Activated CD4-positive, alpha-beta T cell treated with anti-CD3 and anti-CD28 coated beads, Interleukin-10, Interleukin-2, amounts not matched to agents 100 ng/mL and 50 ng/mL, durations not matched to agents 16 hours and 8 hours (primary cell): ENCODE measurements at regions not wholly inside any gene's neighbourhood (a gene's known extent, or its start where the extent isn't known, plus 50 kb on each side); places are given as distances from the start of the nearest gene placed in this dataset.
A peak's percentile ranks its signal among the peaks of the same experiment; 100 is the strongest.

Experiments
- DNase-seq: peaks from one replicate; pipeline ENCODE4 v3.0.0-alpha.2; 2020

DNA sequence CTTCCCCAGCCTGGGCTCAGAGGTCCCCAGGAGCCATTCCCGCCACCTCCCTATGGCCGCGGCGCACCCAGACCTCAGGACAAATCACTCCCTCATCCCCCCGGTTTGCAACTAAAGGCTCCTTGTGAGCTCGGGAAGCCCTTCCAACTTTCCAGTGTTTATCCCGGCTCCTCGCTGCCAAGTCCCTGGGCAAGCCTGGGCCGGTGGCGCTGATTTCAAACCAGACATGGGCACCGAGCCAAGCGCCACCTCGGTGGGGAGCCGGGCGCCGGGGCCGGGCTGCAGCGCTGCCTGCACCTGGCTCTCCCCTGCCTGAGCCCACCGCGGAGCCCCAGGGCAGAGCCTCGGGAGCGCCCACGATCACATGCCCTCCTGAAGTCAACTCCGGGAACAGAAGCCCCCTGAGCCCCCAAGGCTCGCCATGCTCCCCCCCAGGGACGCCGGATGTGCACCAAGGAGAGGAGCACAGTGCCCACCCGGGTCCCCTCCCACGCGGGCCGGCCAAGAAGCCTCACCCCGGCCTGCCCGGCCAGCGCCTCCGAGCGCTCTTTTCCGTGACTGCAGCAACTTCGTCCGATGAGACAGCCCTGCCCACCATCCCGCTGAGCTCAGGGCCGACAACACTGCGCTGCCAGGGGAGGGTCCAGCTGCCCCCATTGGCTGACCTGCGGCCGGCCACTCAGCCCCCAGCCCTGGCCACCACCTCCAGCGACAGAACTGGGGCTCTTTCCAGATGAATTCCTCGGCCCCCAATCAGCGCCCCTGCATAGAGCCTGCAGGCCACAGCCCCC, 50.0 kb downstream of the NCOR2 start:
- no peak for DNase-seq

DNA sequence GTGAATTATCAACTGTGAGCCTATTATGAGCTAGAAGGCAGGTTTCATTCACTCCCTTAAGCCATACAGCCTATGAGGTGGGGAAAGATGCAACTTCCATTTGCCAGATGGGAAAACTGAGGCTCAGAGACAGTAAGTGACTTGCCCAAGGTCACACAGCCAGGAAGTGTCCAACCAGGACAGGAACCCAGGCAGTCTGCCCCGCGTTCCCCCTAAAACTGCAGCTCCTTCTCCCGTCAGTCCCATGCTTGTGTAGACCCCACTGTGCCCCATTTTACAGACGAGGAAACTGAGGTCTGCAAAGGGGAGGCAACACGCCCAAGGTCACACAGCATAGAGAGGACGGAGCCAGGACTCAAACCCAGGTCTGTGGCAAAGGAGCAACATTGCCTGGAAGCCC, 50.6 kb downstream of the NCOR2 start:
- DNase-seq: no peak

DNA sequence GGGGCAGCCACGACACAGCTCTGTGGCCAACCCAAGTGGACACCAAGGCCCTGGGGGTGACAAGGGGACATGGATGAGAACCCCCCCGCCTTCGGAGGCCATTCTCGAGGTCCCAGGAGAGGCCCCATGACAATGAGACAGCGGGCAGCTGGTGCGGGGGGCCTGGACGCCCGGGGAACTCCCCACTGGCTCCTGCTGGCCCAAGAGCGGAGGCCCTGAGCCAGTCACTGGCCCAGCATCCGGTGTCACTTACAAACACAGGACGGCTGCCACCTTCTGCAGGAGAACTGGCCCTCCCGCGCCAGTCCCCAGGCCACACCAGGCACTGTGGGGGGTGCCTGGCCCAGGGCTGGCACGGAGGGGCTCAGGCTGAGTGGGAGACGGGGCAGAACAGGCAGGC, 51.4 kb downstream of the NCOR2 start:
- DNase-seq: no peak

DNA sequence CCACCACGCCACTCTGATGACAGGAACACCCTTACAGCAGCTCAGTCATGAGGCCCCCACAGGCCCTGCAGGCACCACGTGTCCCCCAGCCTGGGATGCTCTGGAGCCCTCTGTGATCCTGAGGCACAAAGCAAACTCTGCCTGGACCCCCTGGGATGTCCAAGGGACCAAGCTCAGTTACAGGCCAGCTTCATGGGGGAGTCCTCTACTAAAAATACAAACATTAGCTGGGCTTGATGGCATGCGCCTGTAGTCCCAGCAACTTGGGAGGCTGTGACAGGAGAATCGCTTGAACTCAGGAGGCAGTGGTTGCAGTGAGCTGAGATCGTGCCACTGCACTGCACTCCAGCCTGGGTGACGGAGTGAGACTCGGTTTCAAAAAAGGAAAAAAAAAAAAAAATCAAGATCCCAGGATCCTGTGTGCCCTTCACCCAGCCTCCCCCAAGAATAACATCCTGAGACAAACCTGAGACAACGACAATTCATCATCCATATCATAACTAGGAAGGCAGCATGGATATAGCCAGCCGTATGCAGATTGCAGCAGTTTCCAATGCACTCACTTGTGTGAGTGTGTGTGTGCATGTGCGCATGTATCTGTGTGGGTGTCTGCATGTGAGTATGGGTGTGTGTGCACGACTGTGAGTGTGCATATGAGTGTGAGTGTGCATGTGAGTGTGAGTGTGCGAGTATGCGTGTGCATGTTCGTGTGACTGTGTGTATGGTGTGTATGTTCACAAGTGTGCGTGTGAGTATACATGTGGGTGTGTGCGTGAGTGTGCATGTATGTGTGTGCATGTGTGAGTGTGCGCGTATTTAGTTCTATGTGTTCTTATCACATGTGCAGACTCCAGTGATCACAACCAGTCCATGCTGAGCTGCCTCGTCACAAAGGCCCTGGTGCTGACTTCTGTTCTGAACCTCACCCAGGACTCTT, 52.1 kb downstream of the NCOR2 start:
- DNase-seq: no peak

DNA sequence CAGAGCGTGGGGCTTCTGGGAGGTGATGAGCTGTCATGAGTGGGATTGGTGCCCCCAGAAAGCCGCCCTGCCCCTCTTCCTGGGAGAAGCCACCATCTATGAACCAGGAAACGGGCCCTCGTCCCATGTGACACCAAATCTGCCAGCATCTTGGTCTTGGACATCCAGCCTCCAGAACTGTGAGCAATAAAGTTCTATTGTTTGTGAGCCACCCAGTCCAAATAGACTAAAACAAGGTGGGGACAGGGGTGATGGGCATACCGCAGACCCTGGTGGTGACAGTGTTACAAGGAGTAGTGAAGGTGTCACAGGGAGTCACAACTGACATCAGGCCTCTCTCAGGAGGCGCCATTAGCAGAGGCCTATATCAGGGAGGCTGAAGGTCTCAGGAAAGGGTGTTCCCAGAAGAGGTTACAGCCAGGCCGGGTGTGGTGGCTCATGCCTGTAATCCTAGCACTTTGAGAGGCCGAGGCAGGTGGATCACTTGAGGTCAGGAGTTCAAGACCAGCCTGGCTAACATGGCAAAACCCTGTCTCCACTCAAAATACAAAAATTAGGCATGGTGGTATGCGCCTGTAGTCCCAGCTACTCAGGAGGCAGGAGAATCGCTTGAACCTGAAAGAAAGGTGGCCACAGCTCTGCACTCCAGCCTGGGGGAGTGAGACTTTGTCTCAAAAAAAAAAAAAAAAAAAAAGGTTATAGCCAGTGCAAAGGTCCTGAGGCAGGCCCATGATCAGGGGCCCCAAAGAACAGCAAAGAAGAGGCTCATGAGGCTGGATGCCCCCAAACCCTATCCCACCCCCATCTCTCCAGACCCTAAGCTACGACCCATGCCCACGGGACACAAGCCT, 53.0 kb downstream of the NCOR2 start:
- DNase-seq: no peak

DNA sequence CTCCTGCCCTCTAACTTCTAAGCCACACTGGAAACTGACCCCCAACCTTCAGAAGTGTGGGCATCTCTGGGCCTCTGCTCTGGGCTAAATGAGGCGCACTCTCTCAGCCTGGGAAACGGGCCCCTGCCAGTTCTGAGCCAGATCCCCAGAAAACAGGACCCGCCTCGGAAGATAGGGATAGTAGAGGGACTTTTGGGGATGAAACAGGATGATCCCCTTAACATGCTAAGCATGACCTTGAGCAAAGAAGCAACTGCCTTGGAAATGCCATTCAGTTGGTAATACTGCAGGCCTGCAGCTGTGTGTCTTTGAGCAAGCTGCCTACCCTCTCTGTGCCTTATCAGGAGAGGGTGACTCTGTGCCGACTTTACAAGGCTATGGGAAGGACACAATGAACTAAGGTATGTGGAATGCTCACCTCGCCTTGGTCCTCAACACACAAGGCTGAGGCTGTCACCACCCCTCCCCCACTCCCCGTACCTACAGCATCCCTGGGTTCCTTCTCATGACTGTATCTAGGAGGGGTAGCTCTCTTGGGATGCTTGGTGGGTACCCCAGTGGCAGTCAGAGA, 54.0 kb downstream of the NCOR2 start:
- DNase-seq: no peak

DNA sequence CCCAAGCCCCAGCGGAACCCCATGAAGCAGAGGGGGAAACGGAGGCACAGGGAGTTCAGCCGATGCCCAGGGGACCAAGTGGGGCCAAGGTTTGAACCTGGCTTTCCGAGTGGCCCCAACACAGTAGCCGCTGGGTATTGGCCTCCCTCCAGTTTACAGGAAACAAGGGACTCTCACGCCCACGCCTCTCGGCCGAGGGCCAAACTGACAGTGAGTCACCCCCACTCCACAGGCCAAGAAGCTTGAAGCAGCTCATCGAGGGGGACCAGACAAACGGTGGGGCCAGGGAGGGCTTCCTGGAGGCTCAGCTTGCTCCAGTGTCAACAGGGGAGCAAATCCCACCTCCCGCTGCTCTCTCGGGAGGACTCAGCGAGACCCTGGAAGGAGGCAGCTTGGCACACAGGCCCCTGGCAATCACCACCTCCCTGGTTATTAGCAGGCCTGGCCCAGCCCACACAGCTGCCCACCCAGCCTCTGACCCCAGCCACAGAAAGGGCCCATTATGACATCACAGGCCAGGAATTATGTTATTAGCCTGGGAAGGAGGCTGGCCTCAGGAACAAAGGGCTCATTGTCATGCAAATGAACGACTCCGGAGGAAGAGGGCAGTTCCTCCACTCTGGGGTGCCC, 54.6 kb downstream of the NCOR2 start:
- DNase-seq: no peak

DNA sequence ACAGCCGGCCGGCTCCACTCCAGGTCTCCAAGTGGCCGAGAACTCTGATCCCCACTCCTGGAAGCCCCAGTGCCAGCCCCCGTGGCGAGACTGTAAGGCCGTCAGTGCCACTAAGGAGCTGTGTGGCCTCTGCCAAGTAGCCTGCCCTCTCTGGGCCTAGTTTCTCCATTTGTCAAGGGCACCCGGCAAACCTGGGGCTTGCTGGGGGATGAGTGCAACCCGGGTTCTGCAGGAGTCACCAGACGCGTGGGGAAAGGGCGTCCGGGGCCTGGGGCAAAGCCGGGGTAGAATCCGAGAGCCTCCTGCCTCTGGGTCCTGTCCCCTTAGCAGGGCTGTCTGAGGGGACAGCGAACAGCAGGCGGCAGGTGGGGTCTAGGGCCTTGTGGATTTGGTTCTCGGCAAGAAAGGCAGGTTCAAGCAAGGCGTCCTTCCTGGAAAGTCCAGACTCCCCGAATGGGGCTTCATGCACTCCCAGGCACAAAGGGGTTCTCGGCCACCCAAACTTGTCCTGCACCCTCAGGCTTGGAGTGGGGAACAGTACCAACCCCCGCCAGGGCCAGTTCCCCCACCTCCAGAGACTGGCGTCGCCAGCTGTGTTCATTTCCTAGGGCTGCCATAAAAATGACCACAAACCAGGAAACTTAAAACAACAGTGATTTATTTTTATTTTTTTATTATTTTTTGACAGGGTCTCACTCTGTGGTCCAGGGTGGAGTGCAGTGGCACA, 56.0 kb downstream of the NCOR2 start:
- DNase-seq: no peak

DNA sequence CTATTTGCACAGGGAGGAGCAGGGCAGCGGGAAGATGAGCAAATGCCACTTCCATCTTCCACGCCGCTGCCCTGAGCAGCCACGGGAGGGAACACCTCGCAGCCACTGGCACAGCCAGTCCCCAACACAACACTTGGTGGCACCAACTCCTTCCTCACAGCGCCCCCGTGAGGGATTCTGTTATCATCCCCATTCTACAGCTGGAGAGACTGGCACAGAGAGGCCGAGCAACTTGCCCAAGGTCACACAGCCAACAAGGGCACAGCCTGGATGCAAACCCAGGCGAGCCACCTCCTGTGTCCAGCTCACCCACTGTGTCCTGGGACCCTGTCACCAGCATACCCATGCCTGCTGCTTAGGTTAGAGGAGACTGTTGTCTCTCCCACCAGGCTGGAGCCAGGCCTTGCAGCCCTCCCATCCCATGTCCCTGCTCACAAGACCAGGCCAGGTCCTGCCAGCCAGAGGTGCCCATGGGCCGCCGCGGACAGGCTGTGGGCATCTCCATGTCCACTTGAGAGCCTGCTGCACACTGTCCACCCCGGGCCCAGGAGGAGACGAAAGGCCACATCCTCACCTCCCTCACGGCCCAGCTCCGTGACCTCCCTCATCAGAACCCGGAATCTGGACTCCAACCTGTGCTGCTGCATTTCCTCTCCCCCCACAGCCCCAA, 57.0 kb downstream of the NCOR2 start:
- DNase-seq: peak; percentile 15

DNA sequence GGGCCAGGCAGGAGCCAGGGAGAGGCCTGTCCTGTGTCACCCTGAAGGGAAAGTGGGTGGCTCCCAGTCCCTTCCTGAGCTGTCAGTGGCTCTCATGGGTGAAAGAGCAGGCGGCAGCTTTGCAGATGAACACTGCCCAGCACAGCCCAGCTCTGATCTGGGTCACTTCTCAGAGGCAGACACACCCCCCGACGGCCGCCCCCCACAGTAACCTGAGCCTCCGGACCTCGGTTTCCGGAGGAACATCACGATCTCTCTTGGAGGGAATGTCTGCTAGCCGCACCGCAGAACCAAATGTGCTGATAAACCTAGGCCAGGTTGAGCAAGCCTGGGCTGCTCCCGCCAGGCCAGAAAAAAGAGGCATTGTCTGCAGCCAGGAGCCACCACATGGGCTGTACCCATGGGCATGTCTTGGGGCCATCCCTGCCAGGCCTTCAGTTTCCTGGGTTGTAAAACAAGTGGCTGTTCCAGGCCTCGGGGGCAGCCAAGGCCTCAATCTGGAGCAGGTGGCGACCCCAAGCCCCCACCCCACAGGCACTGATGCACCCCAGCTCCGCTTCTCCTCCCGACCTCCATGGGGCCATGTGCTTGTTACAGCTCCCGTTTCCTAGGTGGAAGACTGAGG, 57.6 kb downstream of the NCOR2 start:
- DNase-seq: no peak

DNA sequence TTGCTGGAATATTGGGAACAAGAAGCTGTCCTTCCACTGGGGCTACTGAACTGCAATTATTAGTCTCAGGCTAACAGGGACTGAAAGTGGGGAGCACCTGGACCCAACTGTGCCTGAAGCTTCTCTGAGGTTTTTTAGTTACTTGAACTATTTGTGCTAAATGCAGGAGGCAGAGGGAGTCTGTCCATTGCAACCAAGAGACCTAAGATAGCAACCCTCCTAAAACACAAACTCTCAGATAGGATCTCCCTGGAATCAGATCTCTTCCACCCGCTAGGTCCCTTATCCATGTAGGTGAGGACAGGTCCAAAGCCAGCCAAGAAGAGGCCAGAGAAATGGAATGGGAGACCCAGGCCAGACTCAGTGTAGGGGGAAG, 58.1 kb downstream of the NCOR2 start:
- no peak for DNase-seq

DNA sequence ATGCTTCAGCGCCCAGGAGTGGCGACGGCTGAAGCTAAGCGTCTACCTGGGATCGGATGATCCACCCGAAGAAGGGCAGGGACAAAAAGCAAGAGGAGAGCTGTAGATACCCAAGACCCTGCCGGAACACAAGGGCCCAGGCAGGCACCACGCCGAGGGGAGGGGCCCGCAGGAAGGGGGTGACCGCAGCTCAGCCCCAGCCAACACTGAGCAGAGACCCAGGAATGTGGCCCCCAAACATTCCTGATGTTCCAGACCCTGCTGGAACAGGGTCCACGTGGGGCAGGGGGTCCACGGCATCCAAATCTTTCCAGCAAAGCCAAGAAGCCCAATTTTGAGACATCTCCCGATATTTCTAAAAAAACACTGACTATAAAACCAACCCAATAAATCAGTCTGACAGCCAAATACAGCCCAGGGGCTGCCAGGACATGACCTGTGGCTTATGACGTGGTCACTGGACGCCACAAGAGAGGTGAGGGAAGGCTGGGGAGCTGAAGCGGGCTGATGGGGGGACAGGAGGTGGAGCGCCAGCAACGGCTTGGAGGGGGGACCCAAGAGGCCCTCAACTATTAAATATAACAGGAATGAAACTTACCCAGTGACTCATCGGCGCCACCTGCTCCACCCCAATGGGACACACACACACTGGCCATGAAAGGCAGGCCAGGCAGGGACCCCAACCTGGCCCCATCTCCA, 58.9 kb downstream of the NCOR2 start:
- no peak for DNase-seq

DNA sequence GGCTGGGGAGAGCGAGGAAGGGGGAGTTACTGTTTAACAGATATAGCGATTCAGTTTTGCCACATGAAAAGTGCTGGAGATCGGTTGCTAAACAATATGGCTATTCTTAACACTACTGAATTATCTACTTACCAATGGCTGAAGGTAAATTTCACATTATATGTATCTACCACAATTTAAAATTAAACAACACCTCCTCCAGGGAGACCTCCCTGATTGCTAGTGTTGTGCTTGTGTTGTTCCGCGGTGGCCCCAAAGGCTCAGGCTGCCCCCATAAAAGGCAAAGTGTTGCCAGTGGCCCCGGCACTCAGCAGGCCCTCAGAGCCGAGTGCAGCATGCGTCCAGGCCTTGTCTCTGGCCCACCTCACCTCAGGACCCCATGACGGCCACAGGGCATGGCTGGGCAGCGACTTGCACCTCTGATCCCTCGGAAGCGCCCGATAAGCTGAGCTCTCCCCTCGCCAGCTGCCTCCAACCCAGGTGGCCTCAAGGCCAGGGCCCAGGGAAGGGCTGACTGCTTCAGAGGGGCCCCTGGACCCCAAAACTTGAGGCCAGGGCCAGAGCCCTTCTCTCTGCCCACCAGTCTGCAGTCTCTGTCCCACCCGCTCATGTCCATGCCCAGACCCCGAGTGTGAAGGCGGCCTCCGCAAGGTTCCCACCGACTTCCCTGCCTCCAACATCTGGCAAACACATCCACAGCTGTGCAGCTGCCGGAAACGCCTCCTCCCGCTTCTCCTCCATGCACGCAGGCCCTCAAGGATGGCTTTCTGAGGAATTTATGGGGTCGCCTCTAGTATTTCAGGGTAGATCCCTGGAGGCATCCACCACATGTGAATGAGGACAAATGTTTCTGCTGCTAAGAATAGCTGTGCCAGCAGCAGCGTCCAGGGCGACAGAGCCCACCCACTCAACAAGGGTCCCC, 60.0 kb downstream of the NCOR2 start:
- no peak for DNase-seq

DNA sequence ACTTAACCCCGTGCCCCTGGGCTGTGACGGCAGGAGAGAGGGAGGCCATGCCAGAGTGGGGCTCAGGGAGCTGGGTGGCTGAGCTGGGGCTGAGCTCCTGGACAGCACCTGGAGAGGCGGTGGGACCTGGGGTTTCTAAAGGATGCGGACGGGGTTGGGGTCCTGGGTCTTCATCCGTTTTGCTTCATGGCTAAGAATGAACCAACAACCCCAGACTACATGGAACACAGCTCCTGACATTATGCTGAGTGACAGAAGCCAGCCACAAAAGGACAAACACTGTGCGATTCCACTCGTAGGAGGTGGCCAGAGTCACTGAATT, 60.6 kb downstream of the NCOR2 start:
- DNase-seq: no peak

DNA sequence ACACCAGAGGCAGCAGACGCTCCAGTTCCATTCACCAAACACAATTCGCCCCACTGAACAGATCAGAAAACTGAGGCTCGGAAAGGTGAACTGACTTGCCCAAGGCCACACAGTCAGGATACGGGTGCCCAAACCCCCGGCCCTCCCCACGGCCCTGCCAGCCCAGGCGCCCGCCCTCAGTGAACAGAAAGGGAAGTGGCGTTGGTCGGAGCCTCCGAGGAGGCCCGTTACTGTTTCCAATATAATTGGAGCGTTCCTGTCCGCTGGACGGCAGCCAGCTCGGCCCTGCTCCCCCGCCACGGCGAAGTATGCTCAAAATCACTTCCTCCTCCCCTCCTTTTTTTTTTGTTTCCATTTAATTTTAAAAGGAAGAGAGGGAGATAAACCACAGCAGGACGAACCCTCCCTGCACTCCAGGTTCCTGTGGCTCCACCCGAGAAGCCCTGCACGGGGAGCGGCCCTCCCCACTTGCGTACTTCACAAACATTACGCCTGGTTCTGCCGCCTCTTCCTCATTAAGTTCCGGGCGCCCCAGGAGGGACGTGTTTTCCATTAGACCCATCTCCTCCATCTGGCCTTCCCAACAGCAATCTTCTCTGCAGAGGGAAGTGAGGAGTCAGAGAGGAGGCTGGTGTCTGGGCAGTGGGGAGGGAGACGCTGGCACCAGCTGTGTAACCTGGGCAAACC, 61.1 kb downstream of the NCOR2 start:
- DNase-seq: no peak

DNA sequence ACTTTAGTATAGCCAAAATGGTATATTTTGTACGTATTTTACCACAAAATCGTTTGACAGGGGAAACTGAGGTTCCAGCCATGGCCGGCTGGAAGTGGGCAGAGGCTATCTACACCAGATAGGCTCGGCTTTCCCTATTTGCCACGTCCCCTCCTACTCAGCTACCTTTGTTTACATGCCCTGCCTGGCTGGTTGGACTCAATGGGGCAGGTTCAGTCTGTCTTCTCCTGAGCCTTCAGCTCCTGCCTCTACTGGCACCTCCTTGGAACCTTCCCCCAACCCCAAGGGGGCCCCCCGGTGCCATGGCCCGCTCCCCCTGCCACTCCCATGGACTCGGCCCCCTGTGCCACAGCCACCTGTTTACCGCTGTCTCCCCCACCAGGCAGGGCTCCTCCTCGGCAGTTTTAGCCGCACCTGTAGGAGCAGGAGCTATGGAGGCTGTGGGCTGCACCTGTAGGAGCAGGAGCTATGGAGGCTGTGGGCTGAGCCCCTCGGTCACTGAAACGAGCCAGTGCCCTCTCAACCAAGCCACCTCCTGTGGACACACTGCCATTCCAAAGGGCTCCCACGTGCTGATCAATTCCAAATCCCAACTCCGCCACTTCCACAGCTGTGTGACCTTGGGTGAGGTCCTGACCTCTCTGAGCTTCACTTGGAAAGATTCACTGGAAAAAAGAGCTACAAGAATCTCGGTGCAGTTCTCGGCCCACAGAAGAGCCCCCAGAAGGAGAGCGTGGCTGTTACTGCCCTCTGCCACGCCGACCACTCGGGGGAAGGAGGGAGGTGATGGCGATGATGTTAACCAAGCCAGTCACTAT, 62.2 kb downstream of the NCOR2 start:
- no peak for DNase-seq

DNA sequence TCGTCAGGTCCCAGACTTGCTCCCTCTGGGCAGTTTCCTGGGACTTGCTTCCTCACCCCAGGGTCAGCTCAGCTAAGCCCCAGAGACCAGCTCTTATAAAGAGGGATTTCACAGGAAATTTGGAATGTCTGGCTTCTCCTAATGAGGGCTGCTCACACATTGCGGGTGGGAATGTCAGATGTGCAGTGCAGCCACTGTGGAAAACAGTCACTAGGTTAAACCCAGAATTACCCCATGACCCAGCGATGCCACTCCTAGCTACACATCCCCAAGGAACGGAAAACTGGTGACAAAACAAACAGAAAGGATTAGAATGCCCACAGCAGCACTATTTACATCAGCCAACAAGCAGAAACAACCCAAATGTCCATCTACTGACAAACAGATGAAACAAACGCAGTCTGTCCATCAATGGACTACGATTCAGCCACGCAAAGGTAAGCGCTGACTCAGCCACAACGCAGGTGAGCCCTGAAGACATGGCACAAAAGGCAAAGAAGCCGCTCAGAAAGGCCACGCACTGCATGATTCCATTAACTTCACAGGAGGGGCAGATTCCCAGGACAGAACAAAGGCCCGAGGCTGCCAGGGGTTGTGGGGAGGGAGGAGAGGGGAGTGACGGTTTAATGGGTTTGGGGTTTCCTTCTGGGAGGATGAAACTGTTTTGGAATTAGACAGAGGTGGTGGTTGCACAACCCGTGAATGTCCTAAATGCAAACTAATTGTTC, 63.0 kb downstream of the NCOR2 start:
- DNase-seq: no peak
